HG03095 (cell line): ENCODE measurements at regions not wholly inside any gene's neighbourhood (a gene's known extent, or its start where the extent isn't known, plus 50 kb on each side); places are given as distances from the start of the nearest gene placed in this dataset.
"Not testable (repeated sequence)": the region's sequence is repeated elsewhere in the genome, so short reads cannot be mapped to it uniquely, and the experiment has no call there.

Source experiments
- ATAC-seq: cut with Tn5 transposase; IDR thresholded peaks from one replicate; pipeline ENCODE4 v1.9.1; 2021; ENCODE audit warnings: moderate library complexity; ENCODE audit not compliant: unreplicated experiment

- ATAC-seq, result no peak
Observed at GRCh38 chr2:237238249-237238648, 152.6 kb downstream of the COPS8 start.

GRCh38 chr2:237240252-237240651 is 154.6 kb downstream of the COPS8 start:
- no peak for ATAC-seq

GRCh38 chr2:237240868-237241267 is 155.2 kb downstream of the COPS8 start:
- ATAC-seq, result not testable (repeated sequence)

GRCh38 chr2:237242091-237242536 is 156.4 kb downstream of the COPS8 start:
- ATAC-seq, result no peak

GRCh38 chr2:237243487-237243886 is 157.8 kb downstream of the COPS8 start:
- no peak for ATAC-seq

GRCh38 chr2:237244178-237244577 is 158.5 kb downstream of the COPS8 start:
- no peak for ATAC-seq

- ATAC-seq, result no peak
Observed at GRCh38 chr2:237244976-237245646, 159.4 kb downstream of the COPS8 start.

GRCh38 chr2:237250599-237250998 is 163.4 kb downstream of the COL6A3 start:
- ATAC-seq, result no peak

GRCh38 chr2:237251986-237252385 is 162.0 kb downstream of the COL6A3 start:
- ATAC-seq, result no peak

- no peak for ATAC-seq
Observed at GRCh38 chr2:237253046-237253702, 160.8 kb downstream of the COL6A3 start.

- ATAC-seq, result no peak
Observed at GRCh38 chr2:237254369-237254861, 159.5 kb downstream of the COL6A3 start.

GRCh38 chr2:237254911-237255578 is 158.9 kb downstream of the COL6A3 start:
- ATAC-seq, result no peak

GRCh38 chr2:237256887-237257286 is 157.1 kb downstream of the COL6A3 start:
- ATAC-seq, result no peak

- ATAC-seq, result no peak
Observed at GRCh38 chr2:237257471-237257951, 156.5 kb downstream of the COL6A3 start.

- no peak for ATAC-seq
Observed at GRCh38 chr2:237258116-237258515, 155.8 kb downstream of the COL6A3 start.

GRCh38 chr2:237258615-237259014 is 155.3 kb downstream of the COL6A3 start:
- no peak for ATAC-seq

GRCh38 chr2:237259201-237259600 is 154.8 kb downstream of the COL6A3 start:
- ATAC-seq, result no peak

- no peak for ATAC-seq
Observed at GRCh38 chr2:237260039-237260620, 153.8 kb downstream of the COL6A3 start.

GRCh38 chr2:237260686-237261085 is 153.3 kb downstream of the COL6A3 start:
- no peak for ATAC-seq

GRCh38 chr2:237261327-237261726 is 152.6 kb downstream of the COL6A3 start:
- ATAC-seq, result no peak
